SK-MEL-5 (cell line): ENCODE measurements at regions not wholly inside any gene's neighbourhood (a gene's known extent, or its start where the extent isn't known, plus 50 kb on each side); places are given as distances from the start of the nearest gene placed in this dataset.

Source experiments
- DNase-seq: peaks from one replicate; pipeline ENCODE4 v3.0.0-alpha.2; 2016; ENCODE audit warnings: low read depth, low spot score
- in situ Hi-C: cut with HindIII; loops from 2 replicates; pipeline ENCODE4 v1.10.0; 2016; ENCODE audit warnings: low sequenced_read_pairs, high pct_unique_total_duplicates, low pct_unique_long_range_greater_than_20kb

GRCh38 chr20:55584307-55584706, 421.0 kb downstream of the CBLN4 start:
- no peak for DNase-seq
- in situ Hi-C loops, result no loop called here

DNA sequence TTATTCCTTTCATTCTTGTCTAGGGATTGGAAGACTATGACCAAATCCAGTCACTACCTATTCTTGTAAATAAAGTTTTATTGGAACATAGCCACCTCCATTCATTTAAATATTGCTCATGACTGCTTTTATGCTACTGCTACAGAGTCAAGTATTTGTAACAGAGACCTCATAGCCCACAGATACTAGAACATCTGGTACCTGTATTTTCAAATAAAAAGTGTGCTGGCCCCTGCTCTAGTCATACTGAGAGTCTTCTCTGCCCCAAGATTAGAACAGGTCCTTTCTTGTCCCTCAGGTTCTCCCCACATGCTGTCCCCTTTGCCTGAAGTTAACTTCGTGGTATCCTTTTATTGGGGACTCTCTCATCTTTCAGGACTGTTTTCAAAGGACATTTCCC, 422.3 kb downstream of the CBLN4 start:
- in situ Hi-C loops, result no loop called here

DNA sequence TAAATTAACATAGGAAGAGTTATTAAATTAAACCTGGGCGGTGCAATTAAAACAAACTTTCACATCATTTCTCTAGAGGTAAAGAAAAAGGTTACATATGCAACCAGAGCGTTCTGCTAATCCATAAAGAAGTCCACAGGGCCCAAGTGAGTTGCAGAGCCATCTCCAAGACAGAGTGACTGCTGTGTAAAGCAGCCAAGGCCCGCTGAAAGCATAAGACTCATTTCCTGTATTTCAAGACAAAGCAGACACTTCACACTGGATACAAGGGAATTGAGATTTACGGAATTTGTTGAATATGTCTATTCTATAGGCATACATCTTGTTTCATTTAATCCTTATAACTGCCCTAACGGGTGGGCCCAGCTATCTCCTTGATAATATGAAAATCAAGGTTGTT, 422.8 kb downstream of the CBLN4 start:
- in situ Hi-C loops, result no loop called here

More for the DNA sequence above, 422.3 kb downstream of the CBLN4 start:
- DNase-seq, result no peak

DNA sequence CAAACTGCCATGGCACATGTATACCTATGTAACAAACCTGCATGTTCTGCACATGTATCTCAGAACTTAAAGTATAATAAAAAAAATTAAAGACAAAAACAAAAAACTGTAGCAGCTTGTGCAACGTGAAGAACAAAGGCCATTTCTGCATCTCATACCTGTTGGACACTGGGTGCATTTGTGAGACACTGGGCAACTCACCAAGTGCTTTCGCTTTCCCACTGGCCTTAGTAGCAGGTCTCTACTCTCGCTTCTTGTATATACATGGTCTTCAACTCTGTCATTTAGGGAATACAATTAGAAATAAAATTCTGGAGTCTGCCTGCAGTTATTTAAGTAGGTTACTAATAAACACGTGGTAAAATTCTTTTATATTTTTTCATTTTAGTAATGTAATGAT, 423.8 kb downstream of the CBLN4 start:
- in situ Hi-C loops, result no loop called here
- no peak for DNase-seq

More for the DNA sequence above, 422.8 kb downstream of the CBLN4 start:
- no peak for DNase-seq

DNA sequence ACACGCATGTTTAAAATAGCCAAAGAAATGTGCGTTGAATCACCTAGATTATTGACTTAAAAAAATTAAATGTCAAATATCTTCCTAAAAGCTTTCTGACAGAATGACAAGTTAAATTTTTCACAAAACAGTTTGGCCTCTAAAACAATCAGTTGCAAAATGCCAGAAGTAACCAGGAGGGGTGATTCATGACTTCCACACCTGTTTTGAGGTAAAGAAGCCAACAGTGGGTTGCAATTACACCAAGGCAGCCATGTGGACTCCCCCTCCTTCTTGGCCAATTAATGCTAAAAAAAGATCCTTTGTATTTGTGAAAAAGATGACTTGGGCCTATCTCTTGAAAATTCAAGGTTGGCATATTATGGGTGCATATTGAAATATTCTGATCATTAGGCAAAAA, 424.8 kb downstream of the CBLN4 start:
- DNase-seq, result no peak
- in situ Hi-C loops, result no loop called here

- DNase-seq, result no peak
- in situ Hi-C loops, result no loop called here
Observed at GRCh38 chr20:55579802-55580201, 425.5 kb downstream of the CBLN4 start.

DNA sequence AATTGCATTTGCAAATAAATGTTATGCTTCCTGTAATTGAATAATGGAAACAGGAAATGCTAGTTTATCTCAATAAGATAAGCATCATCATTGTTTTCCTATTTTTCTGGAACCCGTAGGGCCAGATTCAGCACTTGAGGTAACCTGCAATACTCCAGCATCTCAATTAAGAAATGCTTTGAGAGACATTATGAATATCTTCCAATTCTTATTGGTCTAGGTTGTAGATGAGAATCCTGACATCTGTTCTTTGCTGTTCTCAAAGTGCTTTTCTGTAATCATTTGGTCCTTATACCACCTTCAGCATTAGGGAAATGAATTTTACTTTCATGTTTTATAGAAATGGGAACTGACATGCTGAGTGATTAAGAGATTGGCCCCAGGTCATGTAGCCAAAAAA, 428.3 kb downstream of the CBLN4 start:
- in situ Hi-C loops, result no loop called here

GRCh38 chr20:55569084-55569483, 436.2 kb downstream of the CBLN4 start:
- in situ Hi-C loops, result no loop called here
- no peak for DNase-seq

More for the DNA sequence above, 428.3 kb downstream of the CBLN4 start:
- DNase-seq, result no peak

- no peak for DNase-seq
- in situ Hi-C loops, result no loop called here
Observed at GRCh38 chr20:55567826-55568225, 437.5 kb downstream of the CBLN4 start.

- no peak for DNase-seq
- in situ Hi-C loops, result no loop called here
Observed at GRCh38 chr20:55565096-55565773, 440.1 kb downstream of the CBLN4 start.

GRCh38 chr20:55561259-55561658, 444.1 kb downstream of the CBLN4 start:
- in situ Hi-C loops, result no loop called here
- DNase-seq, result no peak

- no peak for DNase-seq
- in situ Hi-C loops, result no loop called here
Observed at GRCh38 chr20:55557191-55557590, 448.1 kb downstream of the CBLN4 start.

- DNase-seq, result no peak
- in situ Hi-C loops, result no loop called here
Observed at GRCh38 chr20:55555075-55555650, 450.2 kb downstream of the CBLN4 start.

GRCh38 chr20:55544638-55545037, 460.7 kb downstream of the CBLN4 start:
- no peak for DNase-seq
- in situ Hi-C loops, result no loop called here

DNA sequence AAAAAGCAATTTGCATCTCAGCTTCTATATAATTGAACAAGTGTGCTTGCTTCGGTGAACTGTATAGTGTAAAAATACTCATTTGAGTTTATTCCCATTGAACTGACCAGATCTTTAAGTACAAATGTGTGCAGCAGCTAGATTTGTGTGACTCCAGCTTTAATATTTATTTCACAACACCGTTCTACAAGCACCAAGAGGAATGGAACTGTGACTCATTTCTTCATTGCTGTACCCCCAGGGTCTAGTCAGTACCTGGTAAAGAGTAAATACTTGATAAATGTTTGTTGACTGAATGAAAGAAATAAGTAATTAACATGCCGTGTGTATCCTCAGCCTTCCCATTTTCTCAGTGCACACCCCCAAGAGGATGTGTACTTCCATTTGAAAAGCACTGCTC, 464.8 kb downstream of the CBLN4 start:
- DNase-seq, result no peak
- in situ Hi-C loops, result no loop called here

DNA sequence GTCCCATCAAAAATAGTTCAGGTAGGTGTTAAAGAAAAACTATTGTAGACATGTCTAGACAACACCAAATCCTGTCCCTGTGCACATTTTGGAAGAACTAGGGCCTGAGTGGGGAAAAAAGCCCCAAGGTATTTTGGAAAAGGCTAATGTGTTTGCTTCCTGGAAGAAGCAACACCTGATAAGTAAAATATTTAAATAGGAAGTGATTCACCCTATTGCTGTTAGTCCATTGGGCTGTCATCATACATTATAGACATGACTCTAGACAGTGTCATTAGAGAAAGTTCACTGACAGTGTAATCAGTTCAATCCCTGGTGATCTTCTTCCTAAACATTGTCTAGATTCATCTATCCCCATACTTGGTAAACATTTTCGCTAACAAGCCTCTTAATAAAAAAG, 465.3 kb downstream of the CBLN4 start:
- in situ Hi-C loops, result no loop called here
- DNase-seq, result no peak

GRCh38 chr20:55538261-55538908, 466.9 kb downstream of the CBLN4 start:
- DNase-seq, result no peak
- in situ Hi-C loops, result no loop called here

DNA sequence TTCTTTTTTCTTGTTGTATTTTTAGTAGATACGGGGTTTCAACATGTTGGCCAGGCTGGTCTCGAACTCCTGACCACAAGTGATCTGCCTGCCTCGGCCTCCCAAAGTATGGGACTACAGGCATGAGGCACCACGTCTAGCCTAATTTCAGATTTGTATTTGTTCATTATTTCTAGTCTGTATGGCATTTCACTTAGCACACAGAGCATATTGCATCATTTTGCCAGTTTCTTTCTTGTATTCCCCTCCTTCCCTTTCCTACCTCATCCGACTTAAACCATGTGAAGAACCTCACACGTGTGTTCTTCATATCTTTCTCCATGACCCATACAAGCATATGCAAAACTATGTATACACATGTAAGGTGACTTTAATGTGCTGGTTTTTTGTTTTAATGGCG, 470.0 kb downstream of the CBLN4 start:
- DNase-seq, result no peak
- in situ Hi-C loops, result no loop called here

GRCh38 chr20:55533632-55534031, 471.7 kb downstream of the CBLN4 start:
- in situ Hi-C loops, result no loop called here
- no peak for DNase-seq
